Retinal pigment epithelial cell (primary cell): ENCODE measurements at regions not wholly inside any gene's neighbourhood (a gene's known extent, or its start where the extent isn't known, plus 50 kb on each side); places are given as distances from the start of the nearest gene placed in this dataset.

Source experiments
- DNase-seq: peaks from one replicate; pipeline ENCODE4 v3.0.0-alpha.2; 2010; ENCODE audit warnings: low read depth
- H3K4me3 ChIP-seq: 2 replicates; pipeline ENCODE4 v1.5.1; 2011; ENCODE audit warnings: mild to moderate bottlenecking, low read length, control low read depth, moderate library complexity
- CTCF ChIP-seq: conservative IDR thresholded peaks from 2 replicates; pipeline ENCODE4 v1.5.1; 2011; ENCODE audit warnings: low read depth, low read length, control low read depth, inconsistent platforms

GRCh38 chr5:87074072-87074471 lies 193.6 kb upstream of the RASA1 start:
- no peak overlapping the region for H3K4me3 ChIP-seq
- DNase-seq: no peak
- no peak for TF ChIP-seq CTCF

- no peak overlapping the region for H3K4me3 ChIP-seq
- no peak for TF ChIP-seq CTCF
- DNase-seq: no peak
Measured at GRCh38 chr5:87074934-87075541, 192.6 kb upstream of the RASA1 start.

- no peak for DNase-seq
- no peak overlapping the region for H3K4me3 ChIP-seq
- no peak for TF ChIP-seq CTCF
Measured at GRCh38 chr5:87076411-87076810, 191.3 kb upstream of the RASA1 start.

- no peak overlapping the region for H3K4me3 ChIP-seq
- no peak for DNase-seq
- no peak for TF ChIP-seq CTCF
Measured at GRCh38 chr5:87076931-87077330, 190.8 kb upstream of the RASA1 start.

GRCh38 chr5:87079219-87079618 lies 188.5 kb upstream of the RASA1 start:
- no peak for TF ChIP-seq CTCF
- H3K4me3 ChIP-seq: no peak overlapping the region
- DNase-seq: no peak

- TF ChIP-seq CTCF: no peak
- DNase-seq: no peak
- no peak overlapping the region for H3K4me3 ChIP-seq
Measured at GRCh38 chr5:87081016-87081415, 186.7 kb upstream of the RASA1 start.

- no peak for TF ChIP-seq CTCF
- no peak for DNase-seq
- no peak overlapping the region for H3K4me3 ChIP-seq
Measured at GRCh38 chr5:87081511-87082372, 185.9 kb upstream of the RASA1 start.
